ENCODE measurements at regions not wholly inside any gene's neighbourhood (a gene's known extent, or its start where the extent isn't known, plus 50 kb on each side); places are given as distances from the start of the nearest gene placed in this dataset.
"Not testable (repeated sequence)": the region's sequence is repeated elsewhere in the genome, so short reads cannot be mapped to it uniquely, and the experiment has no call there.

GRCh38 chr1:55773211-55773940 lies 558.2 kb upstream of the USP24 start:
- H3K27ac Mint-ChIP-seq (ENCODE audit: unreplicated experiment), result no peak overlapping the region
- H3K36me3 Mint-ChIP-seq (ENCODE audit: unreplicated experiment), result no peaks in the 10 kb centered on the region
- H3K4me3 Mint-ChIP-seq (ENCODE audit: unreplicated experiment), result no peak overlapping the region
- H3K9me3 Mint-ChIP-seq (ENCODE audit: unreplicated experiment), result no peaks in the 10 kb centered on the region
- H3K4me1 Mint-ChIP-seq (ENCODE audit: low read depth, unreplicated experiment), result no peaks in the 10 kb centered on the region
- no peaks in the 10 kb centered on the region for H3K27me3 Mint-ChIP-seq (ENCODE audit: unreplicated experiment)
- TF ChIP-seq, protein P1, sequence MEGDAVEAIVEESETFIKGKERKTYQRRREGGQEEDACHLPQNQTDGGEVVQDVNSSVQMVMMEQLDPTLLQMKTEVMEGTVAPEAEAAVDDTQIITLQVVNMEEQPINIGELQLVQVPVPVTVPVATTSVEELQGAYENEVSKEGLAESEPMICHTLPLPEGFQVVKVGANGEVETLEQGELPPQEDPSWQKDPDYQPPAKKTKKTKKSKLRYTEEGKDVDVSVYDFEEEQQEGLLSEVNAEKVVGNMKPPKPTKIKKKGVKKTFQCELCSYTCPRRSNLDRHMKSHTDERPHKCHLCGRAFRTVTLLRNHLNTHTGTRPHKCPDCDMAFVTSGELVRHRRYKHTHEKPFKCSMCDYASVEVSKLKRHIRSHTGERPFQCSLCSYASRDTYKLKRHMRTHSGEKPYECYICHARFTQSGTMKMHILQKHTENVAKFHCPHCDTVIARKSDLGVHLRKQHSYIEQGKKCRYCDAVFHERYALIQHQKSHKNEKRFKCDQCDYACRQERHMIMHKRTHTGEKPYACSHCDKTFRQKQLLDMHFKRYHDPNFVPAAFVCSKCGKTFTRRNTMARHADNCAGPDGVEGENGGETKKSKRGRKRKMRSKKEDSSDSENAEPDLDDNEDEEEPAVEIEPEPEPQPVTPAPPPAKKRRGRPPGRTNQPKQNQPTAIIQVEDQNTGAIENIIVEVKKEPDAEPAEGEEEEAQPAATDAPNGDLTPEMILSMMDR (IDR thresholded peaks at IDR 0.05; ENCODE audit: partially characterized antibody, unreplicated experiment), result no peak
- DNase-seq, result no peak

DNA sequence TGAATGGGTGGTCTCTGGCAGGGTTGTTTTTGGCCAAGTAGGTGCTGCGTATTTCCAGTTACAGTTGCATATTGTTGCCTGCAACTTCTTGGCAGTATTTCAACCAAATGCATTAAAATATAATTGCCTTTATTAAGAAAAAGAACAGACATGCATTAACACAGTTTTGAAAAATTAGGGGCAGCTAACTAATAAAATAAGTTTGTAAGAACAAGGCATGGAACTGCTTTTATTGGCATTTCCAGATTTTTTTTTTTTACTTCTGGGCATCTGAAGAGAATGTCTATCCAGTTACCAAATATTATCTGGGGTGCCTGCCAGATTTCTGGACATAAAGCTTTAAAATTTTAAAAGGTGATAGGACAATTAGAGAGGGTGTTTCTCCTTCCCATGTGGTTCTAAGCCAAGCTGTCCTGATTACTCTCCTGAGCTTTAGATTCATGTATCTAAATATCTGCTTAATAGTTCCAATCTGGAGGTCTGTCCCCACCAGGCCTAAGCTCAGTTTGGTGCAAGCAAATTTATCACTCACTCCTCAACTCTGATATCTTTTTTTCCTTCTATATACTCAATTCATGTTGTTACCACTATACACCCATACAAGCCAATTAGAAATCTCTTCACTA lies 553.3 kb upstream of the USP24 start:
- Mint-ChIP-seq H3K4me3 (ENCODE audit: unreplicated experiment) (no peak overlapping the region), H3K27me3 (ENCODE audit: unreplicated experiment) (no peaks in the 10 kb centered on the region), H3K27ac (ENCODE audit: unreplicated experiment) (no peak overlapping the region), H3K4me1 (ENCODE audit: low read depth, unreplicated experiment) (no peaks in the 10 kb centered on the region), H3K9me3 (ENCODE audit: unreplicated experiment) (no peaks in the 10 kb centered on the region), H3K36me3 (ENCODE audit: unreplicated experiment) (no peaks in the 10 kb centered on the region)
- TF ChIP-seq, protein P1 (IDR thresholded peaks at IDR 0.05; ENCODE audit: partially characterized antibody, unreplicated experiment), result no peak
- no peak for DNase-seq

- no peak for DNase-seq
- Mint-ChIP-seq H3K36me3 (ENCODE audit: unreplicated experiment) (no peaks in the 10 kb centered on the region), H3K9me3 (ENCODE audit: unreplicated experiment) (no peaks in the 10 kb centered on the region), H3K27ac (ENCODE audit: unreplicated experiment) (no peak overlapping the region), H3K4me3 (ENCODE audit: unreplicated experiment) (no peak overlapping the region), H3K4me1 (ENCODE audit: low read depth, unreplicated experiment) (no peaks in the 10 kb centered on the region), H3K27me3 (ENCODE audit: unreplicated experiment) (no peaks in the 10 kb centered on the region)
- TF ChIP-seq, protein P1 (IDR thresholded peaks at IDR 0.05; ENCODE audit: partially characterized antibody, unreplicated experiment), result no peak
Measured at GRCh38 chr1:55767171-55767570, 552.0 kb upstream of the USP24 start.

GRCh38 chr1:55765505-55765904 lies 550.3 kb upstream of the USP24 start:
- not testable (repeated sequence) for H3K36me3 Mint-ChIP-seq (ENCODE audit: unreplicated experiment); H3K9me3 Mint-ChIP-seq (ENCODE audit: unreplicated experiment); DNase-seq; H3K4me3 Mint-ChIP-seq (ENCODE audit: unreplicated experiment); H3K4me1 Mint-ChIP-seq (ENCODE audit: low read depth, unreplicated experiment); H3K27ac Mint-ChIP-seq (ENCODE audit: unreplicated experiment); H3K27me3 Mint-ChIP-seq (ENCODE audit: unreplicated experiment)

DNA sequence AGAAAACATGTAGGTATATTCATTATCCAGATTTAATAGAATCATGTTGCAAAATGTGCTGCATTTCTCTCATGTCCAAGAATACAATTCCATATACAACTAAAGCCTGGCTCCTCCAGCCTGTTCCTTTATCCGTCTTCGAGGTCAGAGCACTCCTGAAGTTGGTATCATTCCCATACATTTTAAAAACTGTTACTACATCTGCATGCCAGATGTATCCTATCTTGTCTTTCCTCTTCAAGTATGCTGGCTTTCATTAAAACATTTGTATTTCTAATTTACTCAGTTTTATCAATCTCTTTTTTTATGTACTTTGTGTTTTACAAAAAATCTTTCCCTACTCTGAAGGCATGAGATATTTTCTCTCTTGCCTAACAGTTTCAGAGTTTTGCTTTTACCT lies 536.6 kb upstream of the USP24 start:
- H3K9me3 Mint-ChIP-seq (ENCODE audit: unreplicated experiment), result no peaks in the 10 kb centered on the region
- H3K27me3 Mint-ChIP-seq (ENCODE audit: unreplicated experiment), result no peaks in the 10 kb centered on the region
- H3K36me3 Mint-ChIP-seq (ENCODE audit: unreplicated experiment), result peaks cover 6% of the 10 kb centered on the region
- no peak overlapping the region for H3K27ac Mint-ChIP-seq (ENCODE audit: unreplicated experiment)
- H3K4me1 Mint-ChIP-seq (ENCODE audit: low read depth, unreplicated experiment), result no peaks in the 10 kb centered on the region
- no peak overlapping the region for H3K4me3 Mint-ChIP-seq (ENCODE audit: unreplicated experiment)
- no peak for DNase-seq
- TF ChIP-seq, protein P1 (IDR thresholded peaks at IDR 0.05; ENCODE audit: partially characterized antibody, unreplicated experiment), result no peak

All from glutamatergic neuron (in vitro differentiated cells).